HEK293 (cell line): ENCODE measurements at regions not wholly inside any gene's neighbourhood (a gene's known extent, or its start where the extent isn't known, plus 50 kb on each side); places are given as distances from the start of the nearest gene placed in this dataset.

Source experiments
- CTCF ChIA-PET: fragments of 350-600 bp; formaldehyde crosslinking; extraction: SDS; loops from one replicate; lab custom pipeline; 2021; ENCODE audit warnings: antibody characterized with exemption; lab: Yijun Ruan, JAX
- POLR2A ChIA-PET: fragments of 300-600 bp; formaldehyde crosslinking; extraction: SDS; loops from one replicate; lab custom pipeline; 2020; ENCODE audit warnings: antibody characterized with exemption, inconsistent platforms; lab: Yijun Ruan, JAX
- H3K27ac ChIP-seq: fragments of 200-500 bp; sonication (Bioruptor generic); 2 replicates; pipeline ENCODE4 v1.5.1; 2014; ENCODE audit warnings: low read depth, low read length, control low read depth, inconsistent platforms; ENCODE audit errors: extremely low read depth
- H3K36me3 ChIP-seq, 2 experiments: fragments of 200-500 bp in 1 of 2; sonication (Bioruptor generic) in 1 of 2; 1 replicate in 1 of 2; 2 replicates in 1 of 2; pipeline ENCODE4 v1.5.1; 2014 to 2017; ENCODE audit warnings: inconsistent platforms in 2 of 2, low read length in 2 of 2; ENCODE audit not compliant: control insufficient read depth in 2 of 2, insufficient read depth in 1 of 2
- H3K4me1 ChIP-seq: fragments of 200-500 bp; sonication (Bioruptor generic); 2 replicates; pipeline ENCODE4 v1.5.1; 2014; ENCODE audit warnings: mild to moderate bottlenecking, low read length, inconsistent platforms; ENCODE audit not compliant: control insufficient read depth, insufficient read depth
- H3K4me3 ChIP-seq: 2 replicates; pipeline ENCODE4 v1.5.1; 2011; ENCODE audit warnings: low read depth, mild to moderate bottlenecking, control low read depth, low read length, moderate library complexity
- H3K9me3 ChIP-seq: fragments of 200-500 bp; sonication (Bioruptor generic); 2 replicates; pipeline ENCODE4 v1.5.1; 2014; ENCODE audit warnings: low read depth, low read length, inconsistent platforms; ENCODE audit not compliant: control insufficient read depth, insufficient read depth
- EGR2 ChIP-seq: fragments of 450-650 bp; formaldehyde crosslinking; IDR thresholded peaks from 2 replicates; pipeline ENCODE4 v1.5.1; 2016; ENCODE audit warnings: low read depth, missing biosample characterization, missing genetic modification characterization
- GFI1B ChIP-seq: fragments of 450-650 bp; formaldehyde crosslinking; IDR thresholded peaks from 2 replicates; pipeline ENCODE4 v1.5.1; 2016; ENCODE audit warnings: missing biosample characterization, missing genetic modification characterization
- HOXA7 ChIP-seq: sonication (generic); formaldehyde crosslinking; IDR thresholded peaks from 2 replicates; pipeline ENCODE4 v1.8.1; 2022; ENCODE audit warnings: missing genetic modification reagents, borderline replicate concordance
- KLF10 ChIP-seq: fragments of 450-650 bp; IDR thresholded peaks from 2 replicates; pipeline ENCODE4 v1.5.1; 2018; ENCODE audit warnings: missing biosample characterization, mild to moderate bottlenecking, missing genetic modification characterization
- OSR2 ChIP-seq: fragments of 450-650 bp; formaldehyde crosslinking; IDR thresholded peaks from 2 replicates; pipeline ENCODE4 v1.5.1; 2016; ENCODE audit warnings: missing biosample characterization, missing genetic modification characterization
- OVOL3 ChIP-seq: fragments of 450-650 bp; formaldehyde crosslinking; IDR thresholded peaks from 2 replicates; pipeline ENCODE4 v1.5.1; 2016; ENCODE audit warnings: missing biosample characterization, missing genetic modification characterization
- SCRT1 ChIP-seq: fragments of 450-650 bp; formaldehyde crosslinking; IDR thresholded peaks from 2 replicates; pipeline ENCODE4 v1.5.1; 2016; ENCODE audit warnings: missing biosample characterization, missing genetic modification characterization, borderline replicate concordance
- ZBTB6 ChIP-seq: fragments of 450-650 bp; formaldehyde crosslinking; IDR thresholded peaks from 2 replicates; pipeline ENCODE4 v1.5.1; 2017; ENCODE audit warnings: missing biosample characterization, missing genetic modification characterization
- ZEB2 ChIP-seq: fragments of 450-650 bp; formaldehyde crosslinking; IDR thresholded peaks from 2 replicates; pipeline ENCODE4 v1.5.1; 2016; ENCODE audit warnings: missing biosample characterization, missing genetic modification characterization
- ZNF16 ChIP-seq: fragments of 450-650 bp; formaldehyde crosslinking; IDR thresholded peaks from 2 replicates; pipeline ENCODE4 v1.5.1; 2016; ENCODE audit warnings: low read depth, missing biosample characterization, missing genetic modification characterization
- ZNF18 ChIP-seq: fragments of 450-650 bp; formaldehyde crosslinking; IDR thresholded peaks from 2 replicates; pipeline ENCODE4 v1.5.1; 2016; ENCODE audit warnings: missing biosample characterization, missing genetic modification characterization
- ZNF280D ChIP-seq: fragments of 450-650 bp; formaldehyde crosslinking; IDR thresholded peaks from 2 replicates; pipeline ENCODE4 v1.5.1; 2016; ENCODE audit warnings: missing biosample characterization, missing genetic modification characterization
- ZNF292 ChIP-seq: fragments of 450-650 bp; formaldehyde crosslinking; IDR thresholded peaks from 2 replicates; pipeline ENCODE4 v1.5.1; 2016; ENCODE audit warnings: low read depth, missing biosample characterization, missing genetic modification characterization, borderline replicate concordance
- ZNF302 ChIP-seq: fragments of 450-650 bp; formaldehyde crosslinking; IDR thresholded peaks from 2 replicates; pipeline ENCODE4 v1.5.1; 2016; ENCODE audit warnings: missing biosample characterization, missing genetic modification characterization, low read depth
- ZNF530 ChIP-seq: fragments of 450-650 bp; formaldehyde crosslinking; IDR thresholded peaks from 2 replicates; pipeline ENCODE4 v1.5.1; 2016; ENCODE audit warnings: low read depth, missing biosample characterization, missing genetic modification characterization
- ZNF548 ChIP-seq: fragments of 450-650 bp; formaldehyde crosslinking; IDR thresholded peaks from 2 replicates; pipeline ENCODE4 v1.5.1; 2016; ENCODE audit warnings: missing biosample characterization, missing genetic modification characterization
- ZNF549 ChIP-seq: fragments of 450-650 bp; IDR thresholded peaks from 2 replicates; pipeline ENCODE4 v1.5.1; 2018; ENCODE audit warnings: missing biosample characterization, missing genetic modification characterization, mild to moderate bottlenecking, inconsistent platforms, moderate library complexity
- ZNF621 ChIP-seq: fragments of 450-650 bp; formaldehyde crosslinking; IDR thresholded peaks from 2 replicates; pipeline ENCODE4 v1.5.1; 2017; ENCODE audit warnings: missing biosample characterization, missing genetic modification characterization
- ZNF639 ChIP-seq: fragments of 450-650 bp; formaldehyde crosslinking; IDR thresholded peaks from 2 replicates; pipeline ENCODE4 v1.5.1; 2016; ENCODE audit warnings: missing biosample characterization, missing genetic modification characterization
- ZNF645 ChIP-seq: fragments of 450-650 bp; formaldehyde crosslinking; IDR thresholded peaks from 2 replicates; pipeline ENCODE4; 2016; ENCODE audit warnings: missing biosample characterization, missing genetic modification characterization
- ZNF660 ChIP-seq: fragments of 450-650 bp; IDR thresholded peaks from 2 replicates; pipeline ENCODE4 v1.5.1; 2018; ENCODE audit warnings: missing biosample characterization, mild to moderate bottlenecking, missing genetic modification characterization
- ZNF747 ChIP-seq: fragments of 450-650 bp; formaldehyde crosslinking; IDR thresholded peaks from 2 replicates; pipeline ENCODE4 v1.5.1; 2016; ENCODE audit warnings: missing biosample characterization, missing genetic modification characterization
- ZNF792 ChIP-seq: fragments of 450-650 bp; formaldehyde crosslinking; IDR thresholded peaks from 2 replicates; pipeline ENCODE4 v1.5.1; 2016; ENCODE audit warnings: missing biosample characterization, missing genetic modification characterization
- ZSCAN4 ChIP-seq: fragments of 450-650 bp; formaldehyde crosslinking; IDR thresholded peaks from 2 replicates; pipeline ENCODE4 v1.5.1; 2017; ENCODE audit warnings: missing biosample characterization, missing genetic modification characterization

- no peak for TF ChIP-seq ZNF660 (tag by site-specific recombination)
- TF ChIP-seq EGR2: no peak
- no peak for TF ChIP-seq ZNF280D (tag by site-specific recombination)
- no peak for TF ChIP-seq ZNF302 (tag by site-specific recombination)
- no peak for TF ChIP-seq ZNF18
- TF ChIP-seq ZNF621 (tag by site-specific recombination): no peak
- TF ChIP-seq SCRT1 (tag by site-specific recombination): no peak
- no peak for TF ChIP-seq ZNF639 (tag by site-specific recombination)
- TF ChIP-seq ZNF16 (tag by site-specific recombination): no peak
- TF ChIP-seq KLF10 (tag by site-specific recombination): no peak
- no peak for TF ChIP-seq ZEB2 (tag by site-specific recombination)
- TF ChIP-seq ZNF549: no peak
- TF ChIP-seq ZNF292 (tag by site-specific recombination): no peak
- no peak for TF ChIP-seq ZNF530 (tag by site-specific recombination)
- no peak for TF ChIP-seq ZNF645
- Histone ChIP-seq H3K9me3 (no peaks in the 10 kb centered on the region), H3K27ac (no peak overlapping the region), H3K4me3 (no peak overlapping the region), H3K4me1 (no peaks in the 10 kb centered on the region), H3K36me3 (no peaks in the 10 kb centered on the region)
- ChIA-PET POLR2A (no interaction called here), CTCF (no interaction called here)
These were observed 221.9 kb downstream of the IRX2 start for GRCh38 chr5:2529371-2530092.

GRCh38 chr5:2525351-2525750 lies 226.1 kb downstream of the IRX2 start:
- Histone ChIP-seq H3K4me1 (no peaks in the 10 kb centered on the region), H3K4me3 (no peak overlapping the region), H3K9me3 (no peaks in the 10 kb centered on the region)
- POLR2A ChIA-PET: no interaction called here
- CTCF ChIA-PET: no interaction called here
- TF ChIP-seq GFI1B (tag by site-specific recombination): no peak
- no peak for TF ChIP-seq ZNF548 (tag by site-specific recombination)
- TF ChIP-seq ZBTB6 (tag by site-specific recombination): no peak
- no peak for TF ChIP-seq ZEB2 (tag by site-specific recombination)
- no peak for TF ChIP-seq OVOL3 (tag by site-specific recombination)
- TF ChIP-seq ZNF792 (tag by site-specific recombination): no peak
- no peak for TF ChIP-seq OSR2 (tag by site-specific recombination)
- TF ChIP-seq ZSCAN4 (tag by site-specific recombination): no peak
- TF ChIP-seq ZNF747 (tag by site-specific recombination): no peak
- no peak for TF ChIP-seq HOXA7 (CRISPR knock-in tag)
- TF ChIP-seq, all 188 proteins: peak for 0
- Histone ChIP-seq H3K36me3 (no peaks in the 10 kb centered on the region), H3K27ac (no peak overlapping the region)
